ENCODE measurements at regions not wholly inside any gene's neighbourhood (a gene's known extent, or its start where the extent isn't known, plus 50 kb on each side); places are given as distances from the start of the nearest gene placed in this dataset.

GRCh38 chr5:145203193-145203592, 631.9 kb downstream of the PRELID2 start:
- ATAC-seq (no peak), DNase-seq (ENCODE audit: low spot score) (no peak)
- intact Hi-C loops (cut with DNase I), result no loop called here

DNA sequence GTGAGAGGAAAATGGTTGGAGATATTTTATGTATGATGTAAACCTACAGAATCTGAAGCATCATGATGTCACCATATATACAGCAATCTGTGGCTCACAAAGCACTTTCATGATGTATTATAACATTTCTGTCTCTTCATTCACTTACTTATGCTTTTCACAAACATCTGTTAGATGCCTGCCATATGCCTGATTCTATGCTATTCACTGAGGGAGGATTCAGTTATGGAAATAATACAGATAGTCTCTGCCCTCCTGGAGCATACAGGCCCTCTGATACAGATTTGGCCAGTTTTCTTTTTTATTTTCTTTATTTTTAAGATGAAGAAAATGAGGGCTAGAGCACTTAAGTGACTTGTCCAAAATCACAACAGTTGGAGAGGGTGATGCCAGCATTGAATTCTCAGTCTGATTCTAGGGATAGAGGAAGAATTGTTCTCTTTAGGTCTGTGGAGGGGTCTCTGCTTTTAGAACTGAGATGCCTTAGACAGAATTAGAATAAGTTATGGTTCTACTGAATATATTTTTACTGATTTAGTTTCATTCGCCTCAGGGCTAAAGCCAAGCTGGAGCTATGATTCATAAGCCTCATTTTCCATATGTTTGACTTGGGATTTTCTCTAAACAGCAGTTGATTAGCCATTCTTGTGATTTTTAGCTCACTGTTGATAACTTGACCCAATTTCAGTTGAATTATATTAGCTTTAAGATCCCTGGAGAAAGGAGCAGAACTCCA, 636.4 kb downstream of the PRELID2 start:
- DNase-seq (ENCODE audit: low spot score), result no peak
- intact Hi-C loops (cut with DNase I), result loop anchor here (5.0 kb wide), 1 partner anchor 1324 kb away; no protein-coding TSS in a partner anchor
- no peak for ATAC-seq

- ATAC-seq, result no peak
- intact Hi-C loops (cut with DNase I), result no loop called here
Observed at GRCh38 chr5:145189746-145190145, 645.4 kb downstream of the PRELID2 start.

DNA sequence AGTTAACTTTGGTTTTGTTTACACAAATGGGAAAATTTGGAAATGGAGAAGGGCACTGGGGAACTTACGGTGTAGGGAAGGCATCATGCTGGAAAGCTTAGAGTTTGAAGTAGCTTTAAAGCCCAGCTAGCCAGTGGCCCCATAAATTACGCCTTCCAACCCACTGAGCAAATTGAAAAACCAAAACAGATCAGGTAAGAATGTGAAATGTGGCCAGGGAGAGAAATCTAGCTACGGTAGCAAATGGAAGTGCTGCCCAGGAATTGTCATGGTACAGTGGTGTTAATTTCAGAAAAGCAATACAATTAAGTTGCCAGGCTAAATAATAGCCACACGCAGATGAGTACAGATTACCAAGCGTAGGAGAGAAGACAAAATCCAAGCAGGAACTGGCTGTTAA, 654.8 kb downstream of the PRELID2 start:
- intact Hi-C loops (cut with DNase I), result no loop called here
- DNase-seq (ENCODE audit: low spot score), result no peak
- ATAC-seq, result no peak

More at GRCh38 chr5:145189746-145190145, 645.4 kb downstream of the PRELID2 start:
- DNase-seq (ENCODE audit: low spot score), result no peak

DNA sequence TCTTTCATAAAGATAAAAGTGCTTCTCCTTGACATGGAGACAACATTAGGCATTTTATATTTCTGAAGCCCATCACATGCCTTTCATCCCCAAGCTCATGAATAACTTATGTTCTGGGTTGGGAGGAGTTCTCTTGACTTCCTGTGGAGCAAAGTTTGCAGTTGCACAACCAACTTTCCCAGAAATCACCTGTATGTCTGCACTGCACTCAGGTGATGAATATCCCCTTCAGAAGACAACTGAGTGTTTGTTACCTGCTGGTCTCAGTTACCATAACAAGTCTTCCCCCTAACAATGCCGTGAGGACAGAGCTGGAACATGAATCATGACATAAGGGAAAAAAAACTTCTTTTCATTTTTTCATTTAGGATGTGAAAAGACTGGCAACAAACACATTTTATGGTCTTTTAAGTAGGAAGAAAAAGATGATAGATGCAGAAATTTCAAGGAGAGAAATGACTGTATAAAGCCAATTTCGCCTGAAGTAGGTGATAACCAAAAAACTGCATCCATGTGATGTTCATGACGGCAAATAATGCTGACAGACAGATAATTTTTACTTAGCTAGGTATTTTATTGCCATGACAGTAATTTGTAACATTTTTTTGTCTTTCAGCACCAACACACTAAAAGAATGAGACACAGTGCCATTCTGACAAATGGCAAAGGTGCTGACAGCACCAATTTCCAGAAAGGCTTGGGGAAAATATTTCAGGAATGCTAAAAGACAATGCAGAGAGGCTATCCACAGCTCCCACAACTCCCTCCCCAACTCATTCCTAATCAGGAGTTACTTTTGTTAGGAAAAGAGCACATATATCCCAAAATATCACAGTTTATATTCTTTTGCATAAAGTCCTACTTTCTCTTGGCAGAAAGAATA, 656.3 kb downstream of the PRELID2 start:
- DNase-seq (ENCODE audit: low spot score), result no peak
- intact Hi-C loops (cut with DNase I), result no loop called here
- no peak for ATAC-seq

DNA sequence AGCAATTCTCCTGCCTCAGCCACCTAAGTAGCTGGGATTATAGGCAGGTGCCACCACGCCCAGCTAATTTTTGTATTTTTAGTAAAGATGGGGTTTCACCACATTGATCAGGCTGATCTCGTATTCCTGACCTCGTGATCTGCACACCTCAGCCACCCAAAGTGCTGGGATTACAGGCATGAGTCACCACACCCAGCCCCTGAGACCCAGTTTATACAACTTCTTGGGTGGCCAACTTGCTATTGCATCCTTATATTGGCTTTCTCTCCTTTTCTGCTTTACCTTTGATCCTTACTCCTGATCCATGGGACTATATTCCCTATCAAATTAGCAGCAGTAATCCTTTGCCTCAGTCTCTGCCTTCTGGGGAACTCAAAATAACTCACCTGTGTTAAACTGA, 659.1 kb downstream of the PRELID2 start:
- ATAC-seq (no peak), DNase-seq (ENCODE audit: low spot score) (no peak)
- intact Hi-C loops (cut with DNase I), result no loop called here

DNA sequence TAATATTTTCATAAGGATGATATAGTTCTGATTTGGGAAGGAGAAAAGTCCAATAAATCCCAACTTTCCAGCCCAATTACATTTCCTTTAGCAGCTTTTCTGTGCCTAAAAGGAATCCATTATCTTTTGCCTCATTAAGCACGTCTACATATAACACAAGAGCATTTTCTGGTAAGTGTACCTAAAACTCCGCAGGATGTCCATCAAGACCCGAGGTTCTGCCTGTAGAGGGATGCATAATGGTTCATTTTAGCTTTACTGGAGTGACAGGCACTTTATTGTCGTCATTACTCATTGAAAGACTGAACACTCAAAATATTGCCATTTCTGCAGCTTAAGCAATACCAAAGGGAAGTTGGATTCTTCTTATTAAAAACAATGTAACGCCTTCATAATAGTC, 669.0 kb downstream of the PRELID2 start:
- intact Hi-C loops (cut with DNase I), result no loop called here
- DNase-seq (ENCODE audit: low spot score) (no peak), ATAC-seq (no peak)

DNA sequence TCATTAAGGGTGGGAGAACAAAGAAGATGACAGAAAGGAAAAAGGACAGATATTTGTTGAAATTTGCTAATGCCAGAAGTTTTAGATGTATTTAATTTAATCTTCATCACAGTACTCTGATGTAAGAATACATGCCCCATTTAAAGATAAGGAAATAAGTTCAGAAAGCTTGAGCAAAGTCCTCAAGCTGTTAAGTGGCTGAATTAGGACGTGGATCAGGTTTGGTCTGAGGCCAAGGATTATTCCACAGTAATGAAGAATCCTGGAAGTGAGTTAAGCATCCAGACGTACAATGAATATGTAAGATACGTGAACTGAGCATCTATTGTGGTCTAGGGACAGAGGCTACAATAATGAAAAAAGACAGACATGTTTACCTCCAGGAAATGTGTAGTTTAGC, 671.3 kb downstream of the PRELID2 start:
- DNase-seq (ENCODE audit: low spot score), result no peak
- intact Hi-C loops (cut with DNase I), result no loop called here
- ATAC-seq, result no peak

DNA sequence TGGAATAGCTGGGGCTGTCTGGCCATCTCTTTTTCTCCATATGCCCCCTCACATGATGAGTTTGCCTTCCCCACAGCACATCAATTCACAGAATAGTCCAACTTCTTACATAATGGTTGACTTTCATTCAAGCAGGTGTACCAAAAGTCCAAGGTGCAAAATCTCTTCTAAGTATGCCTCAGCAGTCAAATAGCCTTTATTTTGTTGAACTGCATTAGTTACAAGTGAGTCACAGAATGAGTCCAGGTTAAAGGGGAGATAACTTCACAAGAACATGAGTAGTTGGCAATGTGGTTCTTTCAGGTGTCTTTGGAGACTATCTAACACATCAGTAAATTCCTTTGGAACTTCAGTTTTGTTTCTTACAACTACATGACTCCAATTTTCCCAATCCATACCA, 672.5 kb downstream of the PRELID2 start:
- ATAC-seq (no peak), DNase-seq (ENCODE audit: low spot score) (no peak)
- intact Hi-C loops (cut with DNase I), result no loop called here

DNA sequence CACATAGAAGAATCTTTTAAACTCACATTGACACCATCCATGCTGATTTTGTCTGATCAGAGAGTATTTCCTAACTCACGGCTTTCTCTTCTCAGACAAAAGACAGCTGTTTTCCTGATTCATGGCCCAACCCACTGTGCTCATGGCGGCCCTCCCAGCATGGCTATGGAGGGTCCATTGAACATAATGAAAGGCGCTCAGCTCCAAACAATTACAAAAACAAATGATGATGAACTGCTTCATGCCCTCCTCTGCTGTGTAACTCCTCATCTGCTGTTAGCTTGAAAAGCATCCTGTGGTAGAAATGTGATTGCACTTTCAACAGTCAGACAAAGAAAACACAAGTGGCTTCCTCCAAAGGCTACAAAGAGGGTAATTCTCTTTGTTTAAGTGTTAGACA, 673.8 kb downstream of the PRELID2 start:
- DNase-seq (ENCODE audit: low spot score) (no peak), ATAC-seq (no peak)
- intact Hi-C loops (cut with DNase I), result no loop called here

DNA sequence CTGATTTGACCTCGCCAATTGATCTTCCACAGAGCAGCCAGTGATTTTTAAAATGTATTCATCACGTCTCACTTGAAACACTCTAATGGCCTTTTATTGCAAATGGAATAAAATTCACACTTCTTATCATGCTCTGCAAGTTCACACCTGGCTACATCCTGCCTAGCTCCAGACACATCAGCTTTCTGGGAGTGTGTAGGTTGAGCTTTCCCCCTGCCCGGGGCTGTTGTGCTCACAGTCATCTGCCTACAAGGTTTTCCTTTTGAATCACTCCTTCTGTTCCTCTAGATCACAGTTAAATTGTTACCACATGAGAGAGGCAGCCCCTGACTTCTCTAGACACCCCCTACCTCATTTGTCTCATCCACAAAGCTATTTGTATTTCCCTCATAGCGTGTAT, 674.5 kb downstream of the PRELID2 start:
- no peak for ATAC-seq
- intact Hi-C loops (cut with DNase I), result no loop called here
- no peak for DNase-seq (ENCODE audit: low spot score)

- intact Hi-C loops (cut with DNase I), result no loop called here
- DNase-seq (ENCODE audit: low spot score) (no peak), ATAC-seq (no peak)
Observed at GRCh38 chr5:145158730-145159129, 676.4 kb downstream of the PRELID2 start.

DNA sequence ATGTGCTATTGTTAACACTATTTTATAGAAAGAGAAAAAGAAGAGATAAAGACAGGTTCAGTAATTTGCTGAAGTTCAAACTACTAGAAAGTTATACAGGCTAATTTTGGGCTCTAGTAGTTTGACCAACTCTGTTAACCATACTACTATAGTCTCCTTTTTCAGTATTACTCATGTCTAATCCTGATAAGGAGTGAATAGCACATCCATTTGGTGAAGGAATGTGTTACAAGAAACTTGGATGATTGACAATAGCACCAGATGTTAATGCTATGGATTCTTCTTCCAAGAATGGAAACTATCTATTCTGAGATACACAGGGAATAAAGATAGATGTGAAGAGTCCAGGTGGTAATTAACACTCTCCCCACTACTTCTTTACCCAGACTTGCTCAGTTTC, 677.3 kb downstream of the PRELID2 start:
- DNase-seq (ENCODE audit: low spot score) (no peak), ATAC-seq (no peak)
- intact Hi-C loops (cut with DNase I), result no loop called here

GRCh38 chr5:145141534-145141933, 693.6 kb downstream of the PRELID2 start:
- intact Hi-C loops (cut with DNase I), result no loop called here
- ATAC-seq (no peak), DNase-seq (ENCODE audit: low spot score) (no peak)

- ATAC-seq, result no peak
- DNase-seq (ENCODE audit: low spot score), result no peak
- intact Hi-C loops (cut with DNase I), result no loop called here
Observed at GRCh38 chr5:145130996-145131395, 704.1 kb downstream of the PRELID2 start.

- no peak for ATAC-seq
- DNase-seq (ENCODE audit: low spot score), result no peak
- intact Hi-C loops (cut with DNase I), result no loop called here
Observed at GRCh38 chr5:145129797-145130196, 705.3 kb downstream of the PRELID2 start.

- DNase-seq (ENCODE audit: low spot score) (no peak), ATAC-seq (no peak)
- intact Hi-C loops (cut with DNase I), result no loop called here
Observed at GRCh38 chr5:145124806-145125205, 710.3 kb downstream of the PRELID2 start.

GRCh38 chr5:145118611-145119010, 716.5 kb downstream of the PRELID2 start:
- ATAC-seq (no peak), DNase-seq (ENCODE audit: low spot score) (no peak)
- intact Hi-C loops (cut with DNase I), result no loop called here

DNA sequence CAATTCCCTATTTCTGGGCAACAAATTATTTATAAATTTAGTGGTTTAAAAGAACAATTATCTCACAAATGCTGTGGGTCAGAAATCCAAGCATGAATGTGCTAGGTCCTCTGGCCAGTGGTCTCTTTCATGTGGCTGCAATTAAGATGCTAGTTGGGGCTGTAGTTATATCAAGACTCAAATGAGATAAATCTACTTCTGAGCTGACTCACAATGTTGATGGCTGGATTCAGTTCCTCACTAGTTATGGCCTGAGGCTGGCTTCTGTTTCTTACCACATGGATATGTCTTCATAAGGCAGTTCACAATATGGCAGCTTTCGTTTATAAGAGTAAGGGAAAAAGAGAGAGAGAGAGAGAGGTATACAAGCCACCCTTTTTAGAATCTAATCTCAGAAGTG, 717.0 kb downstream of the PRELID2 start:
- ATAC-seq (no peak), DNase-seq (ENCODE audit: low spot score) (no peak)
- intact Hi-C loops (cut with DNase I), result no loop called here

DNA sequence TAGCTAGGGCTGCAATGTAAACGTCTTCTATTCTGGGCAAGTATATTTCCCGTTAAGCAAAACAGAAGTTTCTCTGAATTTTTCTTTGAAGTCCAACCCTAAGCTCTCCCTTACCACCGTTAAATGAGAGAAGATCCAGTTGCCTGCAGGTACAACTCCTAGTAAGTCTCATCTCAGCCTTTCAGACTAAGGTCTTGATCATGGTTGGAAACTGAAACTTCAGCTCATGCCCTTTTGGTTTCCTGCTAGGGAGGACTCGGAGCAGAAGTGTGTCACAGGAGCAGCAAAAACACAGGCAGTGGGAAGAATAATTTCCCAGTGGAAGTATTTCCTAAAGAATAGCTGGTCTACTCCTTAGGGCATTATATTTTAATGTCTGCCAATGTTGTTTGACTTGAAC, 717.9 kb downstream of the PRELID2 start:
- intact Hi-C loops (cut with DNase I), result no loop called here
- no peak for ATAC-seq
- DNase-seq (ENCODE audit: low spot score), result no peak

Measured in sciatic nerve (tissue), 2 donors.